ENCODE measurements at regions not wholly inside any gene's neighbourhood (a gene's known extent, or its start where the extent isn't known, plus 50 kb on each side); places are given as distances from the start of the nearest gene placed in this dataset.
"Not testable (repeated sequence)": the region's sequence is repeated elsewhere in the genome, so short reads cannot be mapped to it uniquely, and the experiment has no call there.

- not testable (repeated sequence) for TF ChIP-seq TAF1 (IDR thresholded peaks at IDR 0.05; ENCODE audit: borderline replicate concordance, low read depth, low read length); CHD2 (IDR thresholded peaks at IDR 0.05; ENCODE audit: low read length, partially characterized antibody); CTCF (IDR thresholded peaks at IDR 0.05); POLR2AphosphoS5 (IDR thresholded peaks at IDR 0.05; ENCODE audit: low read depth, low read length); JUND (IDR thresholded peaks at IDR 0.05); USF2 (IDR thresholded peaks at IDR 0.05; ENCODE audit: borderline replicate concordance, low read depth, low read length); RCOR1 (IDR thresholded peaks at IDR 0.05; ENCODE audit: low read length); EZH2phosphoT487 (IDR thresholded peaks at IDR 0.05; ENCODE audit: borderline replicate concordance, low read depth); TEAD4 (IDR thresholded peaks at IDR 0.05; ENCODE audit: borderline replicate concordance, insufficient read depth); NFIC (IDR thresholded peaks at IDR 0.05; ENCODE audit: borderline replicate concordance); RAD21 (IDR thresholded peaks at IDR 0.05; ENCODE audit: low read length); RFX5 (IDR thresholded peaks at IDR 0.05; ENCODE audit: low read length)
Observed at GRCh38 chr16:21359513-21359912, 81.4 kb upstream of the CRYM start.

Measured in SK-N-SH (cell line).